Adrenal gland (tissue), 5 donors: ENCODE measurements at regions not wholly inside any gene's neighbourhood (a gene's known extent, or its start where the extent isn't known, plus 50 kb on each side); places are given as distances from the start of the nearest gene placed in this dataset.

Experiments
- CTCF ChIP-seq, 6 experiments: fragments of 450-650 bp in 4 of 6; fragments of 200-600 bp in 2 of 6; sonication (generic) in 1 of 6; IDR thresholded peaks; 1 replicate in 5 of 6; 2 replicates in 1 of 6; pipeline versions ENCODE4 v1.5.1 to v1.8.0; 2016 to 2021; ENCODE audit warnings: antibody characterized with exemption in 6 of 6, mild to moderate bottlenecking in 2 of 6, moderate library complexity in 1 of 6
- POLR2A ChIP-seq, 2 donors: fragments of 450-650 bp; IDR thresholded peaks; one replicate each; pipeline ENCODE4 v1.6.1; 2017; ENCODE audit warnings: antibody characterized with exemption in 2 of 2, mild to moderate bottlenecking in 2 of 2, moderate library complexity in 1 of 2
- donor health status: DM: no; HTN: no; CAD: no.

- TF ChIP-seq POLR2A (IDR thresholded peaks at IDR 0.05) = no peak
- no peak for TF ChIP-seq CTCF (IDR thresholded peaks at IDR 0.05)
These were observed 110.3 kb downstream of the NXNL2 start for GRCh38 chr9:88645172-88645878.
